SH-SY5Y (cell line): ENCODE measurements at regions not wholly inside any gene's neighbourhood (a gene's known extent, or its start where the extent isn't known, plus 50 kb on each side); places are given as distances from the start of the nearest gene placed in this dataset.
A peak's percentile ranks its signal among the peaks of the same experiment; 100 is the strongest.

ENCODE experiments used
- GATA2 ChIP-seq: IDR thresholded peaks from 2 replicates; pipeline ENCODE4 v1.6.1; 2011; ENCODE audit warnings: mild to moderate bottlenecking, low read depth, low read length
- GATA3 ChIP-seq: IDR thresholded peaks from 2 replicates; pipeline ENCODE4 v1.6.1; 2011; ENCODE audit warnings: low read depth, mild to moderate bottlenecking, low read length, moderate library complexity

GRCh38 chr1:9449110-9449627, 90.1 kb upstream of the SLC25A33 start:
- TF ChIP-seq GATA3: peak; percentile 61
- peak; percentile 91 for TF ChIP-seq GATA2

DNA sequence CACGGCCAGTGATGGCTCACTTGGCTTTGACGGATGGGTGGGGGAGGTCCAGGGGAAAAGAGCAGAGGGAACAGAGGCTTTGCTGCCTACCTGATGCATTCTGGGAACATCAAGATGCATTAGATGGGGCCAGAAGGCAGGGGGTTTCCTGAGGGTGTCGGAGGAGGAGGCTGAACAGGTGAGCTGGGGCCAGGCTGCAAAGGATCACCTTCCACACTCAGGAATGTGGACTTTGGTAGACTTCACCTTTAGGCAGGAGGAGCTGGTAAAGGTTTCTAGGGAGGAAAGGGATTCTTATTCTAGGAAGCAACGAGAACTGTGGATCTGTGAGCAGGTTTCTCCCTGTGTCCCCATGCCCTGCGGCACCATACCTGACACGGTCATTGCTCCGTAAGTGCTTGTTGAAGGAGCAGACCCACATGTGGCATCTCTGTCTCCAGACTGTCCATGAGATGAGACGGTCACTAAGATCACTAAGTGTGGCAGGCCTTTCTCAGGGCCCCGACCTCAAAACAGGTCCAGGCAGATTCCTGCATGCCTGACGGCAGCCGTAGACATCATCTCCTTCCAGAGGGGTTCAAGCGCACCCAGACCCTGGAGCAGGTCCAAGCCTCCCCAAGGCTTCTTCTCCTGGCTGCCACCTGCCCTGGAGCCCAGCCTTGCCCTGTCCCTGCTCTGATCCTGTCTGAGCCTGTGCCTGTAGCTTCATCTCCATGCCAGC, 89.1 kb upstream of the SLC25A33 start:
- no peak for TF ChIP-seq GATA2
- no peak for TF ChIP-seq GATA3

GRCh38 chr1:9451081-9451480, 88.2 kb upstream of the SLC25A33 start:
- no peak for TF ChIP-seq GATA2

DNA sequence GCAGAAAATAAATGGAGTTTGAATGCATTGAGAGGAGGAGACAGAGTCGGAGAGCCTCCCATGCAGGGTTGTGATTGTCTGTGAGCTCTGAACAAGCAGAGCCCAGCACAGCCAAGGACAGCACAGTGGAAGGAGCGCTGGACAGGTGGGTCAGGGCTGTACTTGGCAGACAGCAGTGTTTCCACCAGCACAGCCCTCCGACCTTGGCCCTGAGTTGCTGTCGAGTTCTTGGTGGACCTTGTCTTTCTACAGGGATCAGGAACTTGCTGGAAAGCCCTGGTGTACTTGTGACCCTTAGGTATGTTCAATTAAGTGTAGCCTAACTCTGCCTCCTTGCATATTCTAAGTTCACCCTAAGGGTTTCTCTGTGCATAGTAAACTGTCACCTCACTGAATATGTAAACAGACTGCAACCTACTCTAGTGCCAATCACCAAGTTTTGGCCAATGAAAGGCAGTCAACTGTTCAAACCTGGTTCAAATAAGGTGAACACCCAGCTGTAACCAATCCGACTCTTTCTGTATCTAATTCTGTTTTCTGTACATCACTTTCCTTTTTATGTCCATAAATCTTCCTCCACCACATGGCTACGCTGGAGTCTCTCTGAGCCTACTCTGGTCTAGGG, 86.6 kb upstream of the SLC25A33 start:
- no peak for TF ChIP-seq GATA3
- no peak for TF ChIP-seq GATA2

GRCh38 chr1:9453375-9453774, 85.9 kb upstream of the SLC25A33 start:
- TF ChIP-seq GATA2: no peak
- no peak for TF ChIP-seq GATA3

DNA sequence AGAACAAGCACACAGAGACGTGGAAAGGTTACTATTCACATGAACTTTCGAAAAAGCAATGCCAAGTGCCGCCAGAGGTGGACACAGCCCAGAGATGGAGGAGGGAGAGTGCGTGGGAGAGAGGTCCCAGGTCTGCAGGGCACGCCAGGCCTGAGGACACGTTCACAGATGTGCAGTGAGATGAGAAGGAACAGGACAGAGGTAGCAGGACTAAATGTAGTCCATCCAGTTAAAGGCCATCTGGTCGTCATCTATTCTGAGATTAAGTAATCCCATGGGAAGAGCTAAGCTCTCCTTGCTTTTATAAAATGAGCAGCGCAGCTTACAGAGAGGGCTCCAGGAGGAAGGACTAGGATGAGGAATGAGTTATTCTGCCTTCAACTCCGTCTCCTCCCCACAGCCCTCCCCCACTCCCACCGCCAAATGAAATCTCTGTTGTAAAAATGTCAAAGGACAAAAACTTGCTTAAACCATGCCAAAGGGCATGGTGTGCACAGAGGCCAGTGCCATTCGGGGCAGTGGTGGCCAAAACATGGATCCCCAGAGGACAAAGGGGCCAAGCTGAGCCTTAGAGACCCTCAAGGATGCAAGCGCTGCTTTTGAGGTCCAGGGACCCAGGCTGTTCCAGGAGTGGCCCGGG, 85.4 kb upstream of the SLC25A33 start:
- no peak for TF ChIP-seq GATA3
- peak; percentile 17; the same call in 1 of the 2 replicates for TF ChIP-seq GATA2

DNA sequence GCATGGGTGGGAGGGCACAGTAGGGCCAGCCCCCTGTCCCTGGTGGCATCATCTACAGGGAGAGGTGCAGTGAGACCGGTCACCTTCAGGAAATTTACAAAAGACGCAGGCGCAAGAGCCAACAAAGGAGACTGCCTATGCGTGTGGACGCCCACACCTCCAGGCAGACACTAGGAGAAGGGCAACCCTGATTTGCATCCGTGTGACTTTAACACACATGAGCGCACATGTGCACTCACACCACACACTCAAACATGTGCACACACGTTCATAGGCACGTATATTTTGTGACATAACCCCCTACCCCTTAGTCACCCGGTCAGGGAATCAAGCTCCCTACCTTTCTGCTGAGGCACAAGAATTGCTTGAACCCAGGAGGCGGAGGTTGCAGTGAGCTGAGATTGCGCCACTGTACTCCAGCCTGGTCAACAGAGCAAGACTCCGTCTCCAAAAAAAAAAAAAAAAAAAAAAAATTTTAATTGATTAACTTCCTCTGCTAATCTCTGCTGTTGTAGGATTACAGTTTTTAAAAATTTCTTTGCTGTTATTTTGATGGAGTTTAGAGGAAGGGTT, 84.7 kb upstream of the SLC25A33 start:
- TF ChIP-seq GATA3: no peak
- TF ChIP-seq GATA2: no peak

GRCh38 chr1:9455487-9456234, 83.6 kb upstream of the SLC25A33 start:
- TF ChIP-seq GATA3 (no peak), GATA2 (no peak)

DNA sequence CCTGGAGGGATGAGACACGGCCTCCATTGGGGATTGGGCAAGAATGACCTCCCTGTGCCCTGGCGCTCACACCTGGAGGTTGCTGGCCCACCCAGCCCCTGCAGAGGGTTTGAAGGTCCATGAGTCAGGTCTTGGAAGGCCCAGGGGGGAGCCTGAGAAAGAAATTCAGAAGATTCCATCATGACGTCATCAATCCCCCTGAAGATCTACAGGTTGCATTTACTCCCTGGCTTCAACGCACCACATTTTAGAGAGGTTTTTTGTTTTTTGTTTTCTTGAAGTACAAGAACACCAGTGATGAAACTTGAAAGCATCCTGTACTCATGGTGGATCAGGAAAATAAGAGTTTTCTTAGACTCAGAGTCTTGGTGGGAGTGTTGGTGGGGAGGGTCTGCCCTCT, 82.4 kb upstream of the SLC25A33 start:
- TF ChIP-seq GATA2 (no peak), GATA3 (no peak)

DNA sequence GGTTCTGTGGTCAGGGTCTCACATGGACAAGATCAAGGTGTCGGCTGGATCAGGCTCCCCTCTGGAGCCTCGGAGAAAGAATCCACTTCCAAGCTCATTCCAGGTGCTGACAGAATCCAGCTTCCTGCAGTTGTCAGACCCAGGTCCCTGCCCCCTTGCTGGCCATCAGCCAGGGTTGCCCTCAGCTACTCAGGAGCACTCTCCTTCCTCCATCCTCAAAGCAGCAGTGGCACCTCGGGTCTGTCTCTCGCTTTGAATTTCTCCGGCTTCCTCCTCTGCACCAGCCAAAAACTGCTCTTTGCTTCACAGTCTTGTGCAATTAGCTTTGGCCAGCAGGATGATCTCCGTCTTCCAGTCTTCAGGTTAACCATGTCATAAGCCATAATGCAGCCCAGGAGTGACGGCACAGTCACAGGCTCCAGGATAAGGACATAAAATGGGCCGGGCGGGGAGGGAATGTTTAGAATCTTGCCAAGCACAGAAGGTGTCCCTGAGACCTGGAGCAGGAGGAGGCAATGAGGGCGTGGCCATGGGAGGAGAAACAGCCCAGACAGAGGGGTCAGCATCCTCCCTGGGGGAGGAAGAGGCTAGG, 79.4 kb upstream of the SLC25A33 start:
- TF ChIP-seq GATA2: no peak
- TF ChIP-seq GATA3: no peak

GRCh38 chr1:9465640-9466039, 73.6 kb upstream of the SLC25A33 start:
- TF ChIP-seq GATA2: no peak
- no peak for TF ChIP-seq GATA3

DNA sequence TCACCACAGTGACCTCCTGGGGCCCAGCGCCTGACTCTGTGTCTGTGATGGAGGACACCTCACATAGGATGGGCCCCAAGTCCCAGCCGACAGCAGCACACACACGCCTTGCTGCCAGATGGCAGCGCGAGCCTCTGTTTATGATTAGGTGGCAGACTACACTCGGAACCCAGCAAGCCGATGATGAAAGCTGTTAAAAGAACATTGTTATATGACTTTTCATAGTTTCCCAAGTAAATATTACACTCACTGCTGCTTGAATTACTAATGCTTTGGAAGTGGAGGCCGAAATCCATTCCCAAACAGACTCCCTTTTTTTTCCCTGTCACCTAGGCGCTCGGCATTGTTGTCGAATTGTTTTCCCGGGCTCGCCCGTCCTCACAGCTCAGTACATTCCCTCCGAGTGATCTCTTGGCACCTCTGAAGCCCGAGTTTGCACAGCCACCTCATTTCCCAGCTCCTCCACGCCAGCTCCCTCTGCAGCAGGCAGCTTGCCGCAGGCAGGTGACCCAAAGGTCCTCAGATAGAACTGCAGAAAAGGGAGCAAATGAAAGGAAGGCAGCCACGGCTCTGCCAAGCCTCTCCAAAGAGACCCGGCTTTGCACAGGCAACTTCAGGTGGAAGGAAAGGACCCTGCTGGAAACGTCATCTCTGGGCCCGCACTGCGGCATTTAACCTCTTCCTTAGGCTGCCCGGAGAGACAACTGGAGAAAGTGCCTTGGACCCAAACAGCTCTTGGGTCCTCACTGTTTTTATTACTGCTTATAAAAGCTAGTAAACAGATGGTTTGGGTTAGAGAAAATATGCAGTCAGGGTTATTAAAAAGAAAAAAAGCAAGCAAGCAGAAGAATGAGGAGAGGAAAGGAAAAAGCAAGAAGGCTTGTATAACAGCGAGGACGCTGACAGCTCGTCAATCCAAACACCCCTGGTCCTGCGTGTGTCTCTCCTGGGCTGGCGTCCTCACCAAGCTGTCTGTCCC, 72.2 kb upstream of the SLC25A33 start:
- TF ChIP-seq GATA3: no peak
- no peak for TF ChIP-seq GATA2

DNA sequence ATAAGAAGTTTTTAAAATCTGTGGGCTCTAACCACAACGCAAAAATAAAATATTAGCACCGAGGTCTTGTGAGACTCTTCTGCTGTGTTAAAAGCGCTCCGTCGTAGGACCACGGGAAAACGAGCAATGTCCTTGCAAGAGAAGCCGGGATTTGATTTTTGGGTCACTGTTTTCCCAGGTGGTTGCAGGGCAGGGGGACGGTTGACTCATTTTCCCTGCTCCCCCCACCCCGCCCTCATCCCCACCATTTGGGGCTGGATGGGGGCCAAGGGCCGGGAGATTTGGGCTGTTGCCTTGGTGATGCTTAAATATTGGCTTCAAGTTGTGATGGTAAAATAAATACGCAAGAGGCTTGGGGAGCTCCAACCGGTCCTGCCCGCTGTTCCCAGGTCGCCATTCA, 67.6 kb upstream of the SLC25A33 start:
- TF ChIP-seq GATA2 (no peak), GATA3 (no peak)

- TF ChIP-seq GATA2 (no peak), GATA3 (no peak)
These were observed 66.8 kb upstream of the SLC25A33 start for GRCh38 chr1:9472386-9473031.
